ENCODE measurements at regions not wholly inside any gene's neighbourhood (a gene's known extent, or its start where the extent isn't known, plus 50 kb on each side); places are given as distances from the start of the nearest gene placed in this dataset.

GRCh38 chr1:188708795-188709535 lies 1768.7 kb downstream of the BRINP3 start:
- H3K4me1 ChIP-seq (ENCODE audit: insufficient read depth, low read length, severe bottlenecking): no peaks in the 10 kb centered on the region
- no peaks in the 10 kb centered on the region for H3F3A ChIP-seq (ENCODE audit: insufficient read depth, low read length)
- H3K9me3 ChIP-seq (ENCODE audit: low read length): no peaks in the 10 kb centered on the region
- no peak overlapping the region for H2AFZ ChIP-seq (ENCODE audit: low read length)
- H3K27ac ChIP-seq (ENCODE audit: low read depth, low read length, poor library complexity, severe bottlenecking): no peak overlapping the region
- no peaks in the 10 kb centered on the region for H4K20me1 ChIP-seq (ENCODE audit: insufficient read depth, low read length)
- no peaks in the 10 kb centered on the region for H3K79me2 ChIP-seq (ENCODE audit: insufficient read depth, low read length)
- TF ChIP-seq EZH2 (IDR thresholded peaks at IDR 0.05; ENCODE audit: borderline replicate concordance, low read length) (no peak), CTCF (IDR thresholded peaks at IDR 0.05; ENCODE audit: low read length) (no peak)
- H3K4me2 ChIP-seq (ENCODE audit: low read length): no peak overlapping the region
- H3K36me3 ChIP-seq (ENCODE audit: insufficient read depth, low read length): no peaks in the 10 kb centered on the region
- no peak overlapping the region for H3K9ac ChIP-seq (ENCODE audit: low read length)
- H3K4me3 ChIP-seq (ENCODE audit: low read depth, low read length, poor library complexity, severe bottlenecking): no peak overlapping the region
- H3K27me3 ChIP-seq (ENCODE audit: insufficient read depth, low read length): no peaks in the 10 kb centered on the region
- H3K9me2 ChIP-seq (ENCODE audit: low read depth, low read length): no peaks in the 10 kb centered on the region

- no peaks in the 10 kb centered on the region for H4K20me1 ChIP-seq (ENCODE audit: insufficient read depth, low read length)
- no peak overlapping the region for H3K4me2 ChIP-seq (ENCODE audit: low read length)
- H3K4me3 ChIP-seq (ENCODE audit: low read depth, low read length, poor library complexity, severe bottlenecking): no peak overlapping the region
- no peak overlapping the region for H2AFZ ChIP-seq (ENCODE audit: low read length)
- no peaks in the 10 kb centered on the region for H3K79me2 ChIP-seq (ENCODE audit: insufficient read depth, low read length)
- no peaks in the 10 kb centered on the region for H3K27me3 ChIP-seq (ENCODE audit: insufficient read depth, low read length)
- TF ChIP-seq EZH2 (IDR thresholded peaks at IDR 0.05; ENCODE audit: borderline replicate concordance, low read length) (no peak), CTCF (IDR thresholded peaks at IDR 0.05; ENCODE audit: low read length) (no peak)
- no peaks in the 10 kb centered on the region for H3K4me1 ChIP-seq (ENCODE audit: insufficient read depth, low read length, severe bottlenecking)
- no peaks in the 10 kb centered on the region for H3K36me3 ChIP-seq (ENCODE audit: insufficient read depth, low read length)
- H3K9me2 ChIP-seq (ENCODE audit: low read depth, low read length): no peaks in the 10 kb centered on the region
- no peaks in the 10 kb centered on the region for H3F3A ChIP-seq (ENCODE audit: insufficient read depth, low read length)
- H3K9ac ChIP-seq (ENCODE audit: low read length): no peak overlapping the region
- H3K9me3 ChIP-seq (ENCODE audit: low read length): no peaks in the 10 kb centered on the region
- no peak overlapping the region for H3K27ac ChIP-seq (ENCODE audit: low read depth, low read length, poor library complexity, severe bottlenecking)
Observed at GRCh38 chr1:188715566-188715965, 1762.1 kb downstream of the BRINP3 start.

- Histone ChIP-seq H3K27me3 (ENCODE audit: insufficient read depth, low read length) (no peaks in the 10 kb centered on the region), H3K4me1 (ENCODE audit: insufficient read depth, low read length, severe bottlenecking) (no peaks in the 10 kb centered on the region), H3K79me2 (ENCODE audit: insufficient read depth, low read length) (no peaks in the 10 kb centered on the region), H3F3A (ENCODE audit: insufficient read depth, low read length) (no peaks in the 10 kb centered on the region), H3K27ac (ENCODE audit: low read depth, low read length, poor library complexity, severe bottlenecking) (no peak overlapping the region), H3K36me3 (ENCODE audit: insufficient read depth, low read length) (no peaks in the 10 kb centered on the region), H3K9me2 (ENCODE audit: low read depth, low read length) (no peaks in the 10 kb centered on the region), H3K9ac (ENCODE audit: low read length) (no peak overlapping the region), H3K4me3 (ENCODE audit: low read depth, low read length, poor library complexity, severe bottlenecking) (no peak overlapping the region), H3K9me3 (ENCODE audit: low read length) (no peaks in the 10 kb centered on the region), H2AFZ (ENCODE audit: low read length) (no peak overlapping the region), H3K4me2 (ENCODE audit: low read length) (no peak overlapping the region), H4K20me1 (ENCODE audit: insufficient read depth, low read length) (no peaks in the 10 kb centered on the region)
- TF ChIP-seq EZH2 (IDR thresholded peaks at IDR 0.05; ENCODE audit: borderline replicate concordance, low read length) (no peak), CTCF (IDR thresholded peaks at IDR 0.05; ENCODE audit: low read length) (no peak)
Observed at GRCh38 chr1:188719735-188720134, 1757.9 kb downstream of the BRINP3 start.
